K562 (cell line): ENCODE measurements at regions not wholly inside any gene's neighbourhood (a gene's known extent, or its start where the extent isn't known, plus 50 kb on each side); places are given as distances from the start of the nearest gene placed in this dataset.

ENCODE experiments used
- ATAC-seq: fragments of 200-7000 bp; cut with Tn5 transposase; 3 replicates; pipeline ENCODE4 v1.9.1; 2020; ENCODE audit warnings: moderate library complexity
- BruUV-seq: library from RNA; stranded (reverse); fragments of 400-500 nt; replicated peaks from 2 replicates; lab custom pipeline; 2021; lab: Mats Ljungman, UMichigan
- CTCF ChIA-PET: fragments of 300-600 bp; formaldehyde crosslinking; extraction: SDS; loops from one replicate; lab custom pipeline; 2021; ENCODE audit warnings: low intra/inter-chr PET ratio; lab: Yijun Ruan, JAX
- POLR2A ChIA-PET: fragments of 300-600, 350-650 bp; sonication (Branson Sonifier 250); formaldehyde crosslinking; extraction: SDS; loops from one replicate; lab custom pipeline; 2021; ENCODE audit warnings: antibody characterized with exemption, inconsistent platforms; lab: Yijun Ruan, JAX
- DNase-seq, 4 experiments: peaks; one replicate each; pipeline versions ENCODE4 v3.0.0 to v3.0.0-alpha.2; 2011 to 2018; ENCODE audit warnings: low spot score in 3 of 4, mixed read lengths in 3 of 4; ENCODE audit errors: extremely low read depth in 1 of 4
- FAIRE-seq: peaks from 2 replicates; lab custom pipeline; 2011; peaks lifted over from hg19 to GRCh38; lab: Jason Lieb, UNC
- H2AFZ ChIP-seq: 2 replicates; pipeline ENCODE4 v1.6.0; 2011; ENCODE audit warnings: low read depth, low read length, control low read depth, inconsistent platforms
- H3K27ac ChIP-seq: fragments of 200-600 bp; 3 replicates; pipeline ENCODE4 v1.8.0; 2011; ENCODE audit warnings: low read depth, mild to moderate bottlenecking, control low read depth, inconsistent platforms, low read length, moderate library complexity, mixed read lengths; ENCODE audit errors: extremely low read depth
- H3K27me3 ChIP-seq, 2 experiments: fragments of 300-600 bp in 1 of 2; 2 replicates in 1 of 2; 3 replicates in 1 of 2; pipeline versions ENCODE4 v1.6.0 to v1.8.0; 2011; ENCODE audit warnings: inconsistent platforms in 2 of 2, low read length in 2 of 2, mild to moderate bottlenecking in 1 of 2, mixed read lengths in 1 of 2, moderate library complexity in 1 of 2; ENCODE audit not compliant: control insufficient read depth in 2 of 2, insufficient read depth in 2 of 2
- H3K36me3 ChIP-seq: fragments of 300-600 bp; 3 replicates; pipeline ENCODE4 v1.8.0; 2011; ENCODE audit warnings: mild to moderate bottlenecking, low read length, inconsistent platforms; ENCODE audit not compliant: control insufficient read depth, insufficient read depth
- H3K4me1 ChIP-seq, 2 experiments: fragments of 200-600 bp in 1 of 2; replicated peaks in 1 of 2; 2 replicates in 1 of 2; 3 replicates in 1 of 2; pipeline versions ENCODE4 v1.5.1 to v1.8.0; 2011; ENCODE audit warnings: inconsistent platforms in 2 of 2, low read length in 2 of 2, mild to moderate bottlenecking in 1 of 2, mixed read lengths in 1 of 2, moderate library complexity in 1 of 2; ENCODE audit not compliant: control insufficient read depth in 2 of 2, insufficient read depth in 2 of 2
- H3K4me2 ChIP-seq: 2 replicates; pipeline ENCODE4 v1.6.1; 2011; ENCODE audit warnings: low read length, control low read depth, inconsistent platforms, mixed read lengths; ENCODE audit not compliant: insufficient read depth
- H3K4me3 ChIP-seq: fragments of 200-600 bp; sonication (generic), shearing (Covaris generic); 2 replicates; pipeline ENCODE4 v1.5.1; 2016; ENCODE audit warnings: control low read depth, inconsistent platforms
- H3K79me2 ChIP-seq: fragments of 200-600 bp; 3 replicates; pipeline ENCODE4 v1.8.0; 2011; ENCODE audit warnings: low read length, inconsistent platforms; ENCODE audit not compliant: control insufficient read depth, insufficient read depth
- H3K9ac ChIP-seq, 2 experiments: 2 replicates each; pipeline versions ENCODE4 v1.6.0 to v1.6.1; 2011; ENCODE audit warnings: low read depth in 2 of 2, low read length in 2 of 2, control low read depth in 1 of 2, inconsistent platforms in 1 of 2, mild to moderate bottlenecking in 1 of 2, mixed read lengths in 1 of 2; ENCODE audit not compliant: insufficient read depth in 1 of 2
- H3K9me1 ChIP-seq: one replicate; pipeline ENCODE4 v1.6.0; 2011; ENCODE audit warnings: inconsistent platforms, mild to moderate bottlenecking, low read length, moderate library complexity; ENCODE audit not compliant: control insufficient read depth, insufficient read depth
- H3K9me3 ChIP-seq: replicated peaks from 2 replicates; pipeline ENCODE4 v1.5.1; 2011; ENCODE audit warnings: low read depth, low read length, inconsistent platforms; ENCODE audit not compliant: control insufficient read depth, insufficient read depth
- H4K20me1 ChIP-seq: replicated peaks from 2 replicates; pipeline ENCODE4 v1.6.1; 2011; ENCODE audit warnings: low read length, inconsistent platforms, mixed read lengths; ENCODE audit not compliant: control insufficient read depth, insufficient read depth
- CEBPG ChIP-seq, 3 experiments: fragments of 200-800 bp in 1 of 3; sonication (Bioruptor generic) in 1 of 3; sonication (generic) in 1 of 3; formaldehyde crosslinking in 1 of 3; IDR thresholded peaks in 2 of 3; conservative IDR thresholded peaks in 1 of 3; 2 replicates each; pipeline versions ENCODE4 v1.6.1 to v1.8.0; 2016 to 2022; ENCODE audit warnings: missing compliant biosample characterization in 2 of 3, missing genetic modification characterization in 2 of 3, mild to moderate bottlenecking in 1 of 3, missing genetic modification reagents in 1 of 3
- CHCHD3 ChIP-seq: fragments of 250-450 bp; sonication (Bioruptor Pico); IDR thresholded peaks from 2 replicates; pipeline ENCODE4 v2.1.2; 2022; ENCODE audit warnings: mild to moderate bottlenecking
- FOSL1 ChIP-seq: fragments of 200-800 bp; sonication (Bioruptor generic); conservative IDR thresholded peaks from 2 replicates; pipeline ENCODE4 v1.6.1; 2016; ENCODE audit warnings: missing genetic modification characterization, missing compliant biosample characterization
- HNRNPLL ChIP-seq: fragments of 200-400 bp; formaldehyde crosslinking; IDR thresholded peaks from 2 replicates; pipeline ENCODE4 v1.6.1; 2017; ENCODE audit warnings: low read length, low read depth, mild to moderate bottlenecking; ENCODE audit not compliant: poor library complexity, severe bottlenecking
- KLF13 ChIP-seq: fragments of 450-650 bp; IDR thresholded peaks from 2 replicates; pipeline ENCODE4 v1.6.1; 2016; ENCODE audit warnings: missing genetic modification characterization, low read depth, mild to moderate bottlenecking, missing compliant biosample characterization, moderate library complexity, borderline replicate concordance
- LARP7 ChIP-seq: fragments of 450-650 bp; IDR thresholded peaks from 2 replicates; pipeline ENCODE4 v1.6.1; 2016
- SMAD3 ChIP-seq: fragments of 450-650 bp; formaldehyde crosslinking; conservative IDR thresholded peaks from 2 replicates; pipeline ENCODE4 v1.4.0; 2020; ENCODE audit warnings: mild to moderate bottlenecking
- ZFP1 ChIP-seq: fragments of 450-650 bp; formaldehyde crosslinking; IDR thresholded peaks from 2 replicates; pipeline ENCODE4 v1.4.0; 2020; ENCODE audit warnings: mild to moderate bottlenecking, mixed read lengths
- ZNF146 ChIP-seq: IDR thresholded peaks from one replicate; pipeline ENCODE4 v1.6.1; 2018; ENCODE audit warnings: missing compliant biosample characterization; ENCODE audit not compliant: unreplicated experiment
- WGBS: fragments of 100-300 bp; shearing (Covaris generic); methylation state at CpG from one replicate; pipeline ENCODE4 v1.1.6; 2016; ENCODE audit warnings: low coverage, mixed read lengths; ENCODE audit not compliant: insufficient coverage; ENCODE audit errors: missing lambda C conversion rate; 5-methylcytosine and 5-hydroxymethylcytosine counted together
- in situ Hi-C: fragments of 300-500 bp; cut with MboI; formaldehyde crosslinking; loops from 4 replicates; pipeline ENCODE4 v1.15.0; 2018; ENCODE audit warnings: inconsistent platforms, mixed read lengths
- intact Hi-C: fragments of 100-400 bp; cut with micrococcal nuclease; formaldehyde crosslinking; loops from 2 replicates; pipeline ENCODE4 v1.14.2; 2022
- TF ChIP-seq, protein P1 (sequence below): fragments of 250-450 bp; sonication (Bioruptor Pico); IDR thresholded peaks from 2 replicates; pipeline ENCODE4 v1.5.0; 2021; ENCODE audit warnings: mild to moderate bottlenecking, borderline replicate concordance

- TF ChIP-seq, protein P1, sequence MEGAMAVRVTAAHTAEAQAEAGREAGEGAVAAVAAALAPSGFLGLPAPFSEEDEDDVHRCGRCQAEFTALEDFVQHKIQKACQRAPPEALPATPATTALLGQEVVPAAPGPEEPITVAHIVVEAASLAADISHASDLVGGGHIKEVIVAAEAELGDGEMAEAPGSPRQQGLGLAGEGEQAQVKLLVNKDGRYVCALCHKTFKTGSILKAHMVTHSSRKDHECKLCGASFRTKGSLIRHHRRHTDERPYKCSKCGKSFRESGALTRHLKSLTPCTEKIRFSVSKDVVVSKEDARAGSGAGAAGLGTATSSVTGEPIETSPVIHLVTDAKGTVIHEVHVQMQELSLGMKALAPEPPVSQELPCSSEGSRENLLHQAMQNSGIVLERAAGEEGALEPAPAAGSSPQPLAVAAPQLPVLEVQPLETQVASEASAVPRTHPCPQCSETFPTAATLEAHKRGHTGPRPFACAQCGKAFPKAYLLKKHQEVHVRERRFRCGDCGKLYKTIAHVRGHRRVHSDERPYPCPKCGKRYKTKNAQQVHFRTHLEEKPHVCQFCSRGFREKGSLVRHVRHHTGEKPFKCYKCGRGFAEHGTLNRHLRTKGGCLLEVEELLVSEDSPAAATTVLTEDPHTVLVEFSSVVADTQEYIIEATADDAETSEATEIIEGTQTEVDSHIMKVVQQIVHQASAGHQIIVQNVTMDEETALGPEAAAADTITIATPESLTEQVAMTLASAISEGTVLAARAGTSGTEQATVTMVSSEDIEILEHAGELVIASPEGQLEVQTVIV (CRISPR knock-in tag): no peak
Observed at GRCh38 chr4:79472693-79473438, 64.8 kb upstream of the GK2 start (continued).

- TF ChIP-seq FOSL1: no peak
- no peak for TF ChIP-seq CHCHD3
- no peak for TF ChIP-seq CEBPG (CRISPR knock-in tag; IDR thresholded peaks at IDR 0.05)
- TF ChIP-seq CEBPG (tag; conservative IDR thresholded peaks at IDR 0.05 in 1 of 2, IDR thresholded peaks at IDR 0.05 in 1 of 2): no peak
- TF ChIP-seq ZNF146: no peak
- no peak for TF ChIP-seq KLF13 (tag)
- no peak for TF ChIP-seq LARP7
- TF ChIP-seq HNRNPLL: no peak
- no peak for TF ChIP-seq SMAD3
- no peak for TF ChIP-seq ZFP1
- TF ChIP-seq, all 486 proteins: peak for 0
- Histone ChIP-seq H3K4me1 (no peaks in the 10 kb centered on the region), H3K9me3 (no peaks in the 10 kb centered on the region; the same call in 1 of the 2 replicates), H3K27ac (no peak overlapping the region), H3K27me3 (no peaks in the 10 kb centered on the region), H3K9me1 (no peaks in the 10 kb centered on the region), H3K4me2 (no peak overlapping the region), H3K79me2 (no peaks in the 10 kb centered on the region), H2AFZ (no peak overlapping the region), H3K36me3 (no peaks in the 10 kb centered on the region), H3K4me3 (no peak overlapping the region), H3K9ac (no peak overlapping the region), H4K20me1 (no peaks in the 10 kb centered on the region)
- CTCF ChIA-PET: no interaction called here
- intact Hi-C loops (no loop called here), in situ Hi-C loops (no loop called here)
- ATAC-seq: no peak
- POLR2A ChIA-PET: no interaction called here
- peak; percentile 6 for FAIRE-seq
- BruUV-seq: no TSS peak
- WGBS: 13% methylated on average over 1 of the region's 1 CpG
- DNase-seq: no peak
Observed at GRCh38 chr4:79472036-79472435, 64.0 kb upstream of the GK2 start.
